Activated CD4-positive, CD25-positive, alpha-beta regulatory T cell treated with anti-CD3 and anti-CD28 coated beads, Interleukin-2, amount 50 U/mL, for 72 hours (primary cell): ENCODE measurements at regions not wholly inside any gene's neighbourhood (a gene's known extent, or its start where the extent isn't known, plus 50 kb on each side); places are given as distances from the start of the nearest gene placed in this dataset.

Experiments used
- DNase-seq: peaks from one replicate; pipeline ENCODE4 v3.0.0; 2021

DNA sequence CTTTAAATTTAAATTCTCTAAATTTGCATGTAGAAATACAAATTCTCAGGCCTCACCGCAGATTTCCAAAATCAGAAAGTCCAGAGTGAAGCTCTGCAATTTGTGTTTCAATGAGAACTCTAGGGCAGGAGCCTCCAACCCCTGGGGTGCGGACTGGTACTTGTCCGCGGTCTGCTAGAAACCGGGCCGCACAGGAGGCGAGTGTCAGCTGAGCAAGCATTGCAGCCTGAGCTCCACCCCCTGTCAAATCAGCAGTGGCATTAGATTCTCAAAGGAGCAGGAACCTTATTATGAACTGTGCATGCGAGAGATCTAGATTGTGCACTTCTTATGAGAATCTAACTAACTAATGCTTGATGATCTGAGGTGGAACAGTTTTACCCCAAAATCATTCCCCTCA lies 203.0 kb upstream of the PCSK2 start:
- no peak for DNase-seq

DNA sequence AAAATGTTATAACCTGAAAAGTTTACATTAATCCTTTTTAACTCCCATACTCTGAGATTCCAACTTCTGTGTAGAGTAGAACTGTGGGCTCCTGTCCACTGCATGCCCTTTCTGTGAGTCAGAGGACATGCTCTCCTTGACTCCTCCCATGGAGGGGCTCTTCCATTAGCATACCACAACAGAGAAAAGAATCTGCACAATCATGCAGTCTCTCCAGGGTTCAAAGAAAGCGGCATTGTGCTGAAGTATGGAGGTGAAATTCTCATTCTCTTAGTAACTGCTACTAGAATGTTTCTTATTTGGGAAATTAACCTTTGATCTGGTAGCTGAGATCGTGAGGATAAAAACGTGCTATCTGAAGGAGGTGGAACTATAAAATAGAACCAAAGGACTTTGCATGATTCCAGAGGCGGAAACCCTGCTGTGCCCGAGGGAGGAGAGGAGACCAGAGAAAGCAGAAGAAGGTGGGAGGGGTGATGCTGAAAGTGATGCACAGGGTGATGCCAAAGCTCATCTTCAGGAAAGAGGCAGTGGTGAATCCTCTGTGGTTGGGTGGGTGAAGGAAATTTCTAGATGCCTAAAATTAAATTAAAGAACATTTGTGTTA lies 202.2 kb upstream of the PCSK2 start:
- DNase-seq, result no peak

GRCh38 chr20:17026346-17026745 lies 200.5 kb upstream of the PCSK2 start:
- no peak for DNase-seq

- no peak for DNase-seq
Measured at GRCh38 chr20:17029698-17030097, 197.1 kb upstream of the PCSK2 start.

GRCh38 chr20:17036541-17036940 lies 190.3 kb upstream of the PCSK2 start:
- no peak for DNase-seq

DNA sequence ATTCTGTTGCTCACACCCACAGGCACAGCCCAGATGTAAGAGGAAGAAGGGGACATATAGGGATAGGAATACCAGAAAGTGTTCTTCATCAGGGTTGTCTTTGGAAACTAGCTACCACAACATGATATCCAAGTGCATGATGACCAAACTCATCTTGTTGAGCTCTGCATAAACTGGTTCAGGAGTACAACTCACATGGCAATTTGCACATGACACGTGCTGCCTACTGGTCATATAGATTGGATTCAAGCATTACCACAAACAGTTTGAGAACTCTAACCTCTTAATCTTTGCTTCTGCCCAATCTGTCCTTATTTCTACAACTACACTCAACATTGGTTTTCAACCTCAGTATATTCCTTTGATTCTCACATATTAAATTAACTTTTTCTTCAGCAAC lies 184.7 kb upstream of the PCSK2 start:
- DNase-seq, result no peak

GRCh38 chr20:17043323-17043722 lies 183.5 kb upstream of the PCSK2 start:
- DNase-seq, result no peak

GRCh38 chr20:17044891-17045290 lies 181.9 kb upstream of the PCSK2 start:
- no peak for DNase-seq

- DNase-seq, result no peak
Measured at GRCh38 chr20:17059465-17059864, 167.4 kb upstream of the PCSK2 start.

DNA sequence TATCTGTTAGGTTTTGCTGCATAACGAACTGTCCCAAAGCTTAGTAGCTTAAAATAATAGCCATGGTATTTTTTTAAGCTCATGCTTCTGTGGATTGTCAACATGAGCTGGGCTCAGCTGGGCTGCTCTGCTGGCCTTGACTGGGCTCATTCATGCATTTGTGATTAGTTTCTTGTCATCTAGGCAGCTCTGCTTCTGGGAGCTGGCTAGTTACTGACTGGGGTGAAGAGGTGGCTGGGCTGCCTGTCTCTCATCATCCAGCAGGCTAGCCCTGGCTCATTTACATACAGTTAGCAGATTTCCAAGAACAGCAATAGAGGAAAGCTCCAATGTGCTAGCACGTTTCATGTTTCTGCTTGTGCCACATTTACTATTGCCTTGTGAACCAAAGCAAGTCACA lies 165.1 kb upstream of the PCSK2 start:
- no peak for DNase-seq

GRCh38 chr20:17062712-17063111 lies 164.1 kb upstream of the PCSK2 start:
- no peak for DNase-seq

GRCh38 chr20:17066902-17067301 lies 159.9 kb upstream of the PCSK2 start:
- no peak for DNase-seq

DNA sequence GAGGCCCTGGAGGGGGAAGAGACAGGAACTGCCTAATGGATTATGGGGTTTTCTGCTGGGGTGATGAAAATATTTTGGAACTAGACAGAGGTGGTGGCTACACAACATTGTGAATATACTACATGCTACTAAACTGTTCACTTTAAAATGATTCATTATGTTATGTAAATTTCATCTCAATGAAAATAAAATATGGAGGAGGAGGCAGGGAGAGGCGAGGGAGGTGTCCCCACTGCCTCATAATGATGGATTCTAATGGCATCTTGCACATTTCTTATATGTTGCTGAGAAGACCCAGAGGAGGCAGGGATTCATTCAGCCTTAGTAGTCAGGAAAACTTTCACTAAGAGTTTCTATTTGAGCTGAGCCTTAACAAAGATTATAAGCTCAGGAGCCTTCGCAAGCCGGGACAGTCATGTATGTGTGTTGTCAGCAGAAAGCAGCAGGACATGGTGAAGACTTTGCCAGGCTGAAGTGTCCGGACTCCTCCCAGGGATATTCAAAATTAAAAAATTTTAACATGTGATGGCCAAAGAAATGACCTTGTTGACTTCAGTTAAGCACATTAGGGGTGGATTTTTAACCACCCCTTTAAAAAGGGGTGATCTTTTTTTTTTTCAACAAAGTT lies 158.6 kb upstream of the PCSK2 start:
- DNase-seq, result no peak

- no peak for DNase-seq
Measured at GRCh38 chr20:17077030-17077429, 149.8 kb upstream of the PCSK2 start.

DNA sequence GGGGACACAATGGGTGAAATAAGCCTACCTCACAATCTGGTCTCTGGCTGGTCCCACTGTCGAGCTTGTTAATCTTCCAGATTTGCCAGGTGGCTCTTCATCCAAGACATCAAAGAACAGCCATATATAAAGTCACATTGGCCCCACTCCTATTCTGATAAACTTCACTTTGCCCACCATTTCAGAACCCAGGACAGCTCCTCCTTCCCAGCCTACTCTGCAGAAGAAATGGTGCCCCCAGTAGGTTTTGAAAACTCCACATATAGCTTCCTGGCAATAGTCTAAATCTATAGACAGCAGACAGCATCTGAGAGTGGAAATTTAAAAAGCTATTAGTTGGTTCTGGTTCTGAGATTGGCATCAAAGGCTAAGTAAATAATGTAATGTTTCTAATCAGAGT lies 143.1 kb upstream of the PCSK2 start:
- no peak for DNase-seq

- DNase-seq, result no peak
Measured at GRCh38 chr20:17084909-17085308, 141.9 kb upstream of the PCSK2 start.

DNA sequence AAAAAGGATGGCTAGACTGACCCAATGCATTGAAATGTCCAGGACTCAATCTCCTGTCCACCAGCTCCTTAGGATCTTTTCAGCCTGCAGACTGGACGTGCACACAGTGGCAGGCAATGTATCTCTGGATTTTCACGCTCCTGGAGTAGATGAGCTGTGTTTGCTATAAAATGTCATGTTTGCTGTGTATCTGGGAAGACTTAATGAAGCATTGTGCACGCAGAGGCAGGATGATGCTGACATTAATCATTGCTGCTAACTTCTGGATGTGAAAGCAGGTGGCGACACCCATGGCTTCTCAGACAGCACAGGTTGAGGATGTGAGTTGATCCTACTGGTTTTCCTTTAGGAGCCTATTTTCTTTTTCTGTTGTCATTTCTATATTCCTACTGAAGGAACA lies 133.1 kb upstream of the PCSK2 start:
- DNase-seq, result no peak

- no peak for DNase-seq
Measured at GRCh38 chr20:17097603-17098002, 129.2 kb upstream of the PCSK2 start.

GRCh38 chr20:17100506-17100905 lies 126.3 kb upstream of the PCSK2 start:
- DNase-seq, result no peak

DNA sequence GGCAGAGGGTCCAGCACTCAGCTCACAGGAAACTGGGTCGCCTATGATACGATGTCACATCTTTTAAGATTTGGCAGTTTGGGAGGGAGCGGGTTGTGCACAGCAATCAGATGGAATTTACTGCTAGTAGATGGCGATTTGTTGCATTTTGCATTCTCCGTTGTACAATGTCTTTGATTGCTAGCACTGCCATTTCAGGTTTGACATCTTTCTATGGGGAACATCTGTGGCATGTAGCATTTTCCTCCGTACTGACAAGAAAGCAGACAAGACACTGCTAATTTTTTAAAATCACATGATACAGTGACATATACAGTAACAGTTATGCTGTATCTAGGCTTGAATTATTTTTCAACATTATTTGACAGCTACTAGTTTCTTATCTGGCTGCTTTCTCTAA lies 119.7 kb upstream of the PCSK2 start:
- DNase-seq, result no peak

DNA sequence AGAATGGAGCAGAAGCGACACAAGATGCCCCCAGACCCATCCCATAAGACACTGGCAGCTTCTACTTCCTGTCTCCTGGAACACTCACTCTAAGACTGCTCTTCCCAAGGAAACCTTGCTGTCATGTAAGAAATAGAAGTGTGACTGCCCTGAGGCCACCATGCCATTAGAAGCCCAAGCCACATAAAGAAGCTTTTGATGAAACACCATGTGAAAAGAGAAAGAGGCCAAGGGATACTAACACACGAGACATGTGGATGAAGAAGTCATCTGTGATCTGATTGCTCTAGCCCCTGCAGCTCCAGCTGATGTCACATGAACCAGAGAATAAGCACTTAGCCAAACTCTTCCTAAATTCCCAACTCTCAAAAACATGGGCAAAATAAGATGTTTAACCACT lies 117.9 kb upstream of the PCSK2 start:
- no peak for DNase-seq

GRCh38 chr20:17109307-17109706 lies 117.5 kb upstream of the PCSK2 start:
- DNase-seq, result no peak

DNA sequence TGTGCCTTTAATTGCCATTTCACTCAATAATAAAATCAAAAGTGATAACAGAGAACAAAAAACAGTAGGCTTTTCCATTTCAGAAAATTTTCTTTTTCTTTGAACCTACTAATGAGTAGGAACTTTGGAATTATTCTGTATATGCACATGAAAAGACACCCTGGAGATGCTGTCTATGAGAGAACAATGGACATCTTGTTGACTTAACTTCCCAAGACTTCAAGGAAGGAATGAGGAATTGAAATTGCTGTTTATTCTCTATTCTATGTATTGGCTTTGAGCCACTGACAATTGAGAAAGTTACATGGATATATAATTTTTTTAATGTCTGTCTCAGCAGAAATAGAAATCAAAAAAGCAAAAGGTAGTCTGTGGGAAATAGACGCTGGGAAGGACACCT lies 98.6 kb upstream of the PCSK2 start:
- DNase-seq, result no peak

DNA sequence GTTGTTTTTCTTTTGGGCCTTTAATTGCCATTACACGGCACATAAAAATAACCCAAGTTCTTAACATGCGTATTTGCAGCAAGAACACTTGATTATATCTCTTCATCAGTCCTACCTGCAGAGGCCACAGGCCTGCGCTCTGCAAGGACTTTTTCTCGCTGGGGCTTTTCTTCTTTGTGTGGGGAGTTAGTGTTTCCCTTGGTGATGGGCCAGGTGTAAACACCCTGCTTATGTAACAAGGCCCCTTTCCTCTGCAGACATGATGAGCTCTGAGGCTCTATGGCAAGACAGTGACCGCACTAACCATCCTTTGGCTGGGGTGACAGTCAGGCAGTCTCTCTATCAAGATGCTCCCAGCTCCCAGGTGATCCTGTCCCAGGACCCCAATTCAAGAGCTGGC lies 97.8 kb upstream of the PCSK2 start:
- DNase-seq, result no peak

DNA sequence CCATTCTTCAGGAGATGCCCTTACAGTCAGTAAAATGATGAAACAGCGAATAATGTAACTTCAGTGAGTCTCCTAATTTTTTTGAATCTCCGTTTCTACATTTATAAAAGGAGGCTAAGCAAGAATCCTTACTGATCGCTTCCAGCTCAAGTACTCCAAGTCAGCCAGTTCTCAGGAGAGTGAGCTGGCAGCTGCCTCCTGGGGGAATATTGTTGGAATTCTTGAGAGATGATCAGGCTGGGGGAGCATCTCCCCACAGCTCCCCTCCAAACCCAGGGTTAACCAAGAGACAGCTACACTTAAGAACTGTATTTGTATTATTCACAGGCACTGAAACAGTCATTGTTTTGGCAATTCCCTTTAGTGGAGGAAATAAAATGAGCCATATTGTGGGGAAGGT lies 89.1 kb upstream of the PCSK2 start:
- DNase-seq, result no peak
